ENCODE measurements at regions not wholly inside any gene's neighbourhood (a gene's known extent, or its start where the extent isn't known, plus 50 kb on each side); places are given as distances from the start of the nearest gene placed in this dataset.

- Histone ChIP-seq H3K36me3 (replicated peaks; ENCODE audit: insufficient read depth, low read length) (no peaks in the 10 kb centered on the region), H3K9me2 (replicated peaks; ENCODE audit: insufficient read depth, low read length) (no peaks in the 10 kb centered on the region), H3K4me1 (ENCODE audit: low read length) (no peaks in the 10 kb centered on the region), H3K4me3 (ENCODE audit: low read length) (no peak overlapping the region), H4K20me1 (ENCODE audit: insufficient read depth, low read length) (no peaks in the 10 kb centered on the region), H2AFZ (ENCODE audit: low read length) (no peak overlapping the region), H3K27ac (ENCODE audit: low read length) (no peak overlapping the region), H3K79me2 (ENCODE audit: low read length) (no peaks in the 10 kb centered on the region), H3K9me3 (replicated peaks; ENCODE audit: insufficient read depth, low read length) (no peaks in the 10 kb centered on the region), H3K27me3 (replicated peaks; ENCODE audit: insufficient read depth, low read length) (no peaks in the 10 kb centered on the region), H3K9ac (ENCODE audit: low read length) (no peak overlapping the region), H3K4me2 (ENCODE audit: low read depth, low read length) (no peak overlapping the region), H3F3A (ENCODE audit: insufficient read depth, low read length) (no peaks in the 10 kb centered on the region)
- TF ChIP-seq EZH2phosphoT487 (IDR thresholded peaks at IDR 0.05; ENCODE audit: low read length) (no peak), CTCF (IDR thresholded peaks at IDR 0.05; ENCODE audit: low read length) (no peak), EZH2 (optimal IDR thresholded peaks at IDR 0.05; ENCODE audit: low read depth, low read length) (no peak)
- no peak for DNase-seq
These were observed 511.4 kb downstream of the BCL11A start for GRCh38 chr2:60042023-60042422.

- H3K9me2 ChIP-seq (replicated peaks; ENCODE audit: insufficient read depth, low read length): no peaks in the 10 kb centered on the region
- H3K9me3 ChIP-seq (replicated peaks; ENCODE audit: insufficient read depth, low read length): no peaks in the 10 kb centered on the region
- no peaks in the 10 kb centered on the region for H3K4me1 ChIP-seq (ENCODE audit: low read length)
- no peak overlapping the region for H3K9ac ChIP-seq (ENCODE audit: low read length)
- no peak overlapping the region for H3K4me3 ChIP-seq (ENCODE audit: low read length)
- no peaks in the 10 kb centered on the region for H4K20me1 ChIP-seq (ENCODE audit: insufficient read depth, low read length)
- H3K27ac ChIP-seq (ENCODE audit: low read length): no peak overlapping the region
- no peak overlapping the region for H3K4me2 ChIP-seq (ENCODE audit: low read depth, low read length)
- no peaks in the 10 kb centered on the region for H3K79me2 ChIP-seq (ENCODE audit: low read length)
- H2AFZ ChIP-seq (ENCODE audit: low read length): no peak overlapping the region
- H3K36me3 ChIP-seq (replicated peaks; ENCODE audit: insufficient read depth, low read length): no peaks in the 10 kb centered on the region
- no peaks in the 10 kb centered on the region for H3K27me3 ChIP-seq (replicated peaks; ENCODE audit: insufficient read depth, low read length)
- H3F3A ChIP-seq (ENCODE audit: insufficient read depth, low read length): no peaks in the 10 kb centered on the region
- TF ChIP-seq EZH2phosphoT487 (IDR thresholded peaks at IDR 0.05; ENCODE audit: low read length) (no peak), EZH2 (optimal IDR thresholded peaks at IDR 0.05; ENCODE audit: low read depth, low read length) (no peak), CTCF (IDR thresholded peaks at IDR 0.05; ENCODE audit: low read length) (no peak)
- no peak for DNase-seq
These were observed 520.1 kb downstream of the BCL11A start for GRCh38 chr2:60033325-60033724.

- H3K4me3 ChIP-seq (ENCODE audit: low read length): no peak overlapping the region
- H2AFZ ChIP-seq (ENCODE audit: low read length): no peak overlapping the region
- no peaks in the 10 kb centered on the region for H3K27me3 ChIP-seq (replicated peaks; ENCODE audit: insufficient read depth, low read length)
- H3K27ac ChIP-seq (ENCODE audit: low read length): no peak overlapping the region
- no peaks in the 10 kb centered on the region for H3K79me2 ChIP-seq (ENCODE audit: low read length)
- H3K4me1 ChIP-seq (ENCODE audit: low read length): no peaks in the 10 kb centered on the region
- TF ChIP-seq CTCF (IDR thresholded peaks at IDR 0.05; ENCODE audit: low read length) (no peak), EZH2phosphoT487 (IDR thresholded peaks at IDR 0.05; ENCODE audit: low read length) (no peak), EZH2 (optimal IDR thresholded peaks at IDR 0.05; ENCODE audit: low read depth, low read length) (no peak)
- no peaks in the 10 kb centered on the region for H4K20me1 ChIP-seq (ENCODE audit: insufficient read depth, low read length)
- no peaks in the 10 kb centered on the region for H3K9me2 ChIP-seq (replicated peaks; ENCODE audit: insufficient read depth, low read length)
- H3K9ac ChIP-seq (ENCODE audit: low read length): no peak overlapping the region
- DNase-seq: no peak
- no peaks in the 10 kb centered on the region for H3F3A ChIP-seq (ENCODE audit: insufficient read depth, low read length)
- no peak overlapping the region for H3K4me2 ChIP-seq (ENCODE audit: low read depth, low read length)
- H3K9me3 ChIP-seq (replicated peaks; ENCODE audit: insufficient read depth, low read length): no peaks in the 10 kb centered on the region
- H3K36me3 ChIP-seq (replicated peaks; ENCODE audit: insufficient read depth, low read length): no peaks in the 10 kb centered on the region
These were observed 523.9 kb downstream of the BCL11A start for GRCh38 chr2:60029566-60029883.

Data from MM.1S (cell line).